NCI-H2107 (cell line): ENCODE measurements at regions not wholly inside any gene's neighbourhood (a gene's known extent, or its start where the extent isn't known, plus 50 kb on each side); places are given as distances from the start of the nearest gene placed in this dataset.
"Not testable (repeated sequence)": the region's sequence is repeated elsewhere in the genome, so short reads cannot be mapped to it uniquely, and the experiment has no call there.

Experiments
- DNase-seq: peaks from one replicate; lab custom pipeline; 2025; lab: John Stamatoyannopoulos, UW

DNA sequence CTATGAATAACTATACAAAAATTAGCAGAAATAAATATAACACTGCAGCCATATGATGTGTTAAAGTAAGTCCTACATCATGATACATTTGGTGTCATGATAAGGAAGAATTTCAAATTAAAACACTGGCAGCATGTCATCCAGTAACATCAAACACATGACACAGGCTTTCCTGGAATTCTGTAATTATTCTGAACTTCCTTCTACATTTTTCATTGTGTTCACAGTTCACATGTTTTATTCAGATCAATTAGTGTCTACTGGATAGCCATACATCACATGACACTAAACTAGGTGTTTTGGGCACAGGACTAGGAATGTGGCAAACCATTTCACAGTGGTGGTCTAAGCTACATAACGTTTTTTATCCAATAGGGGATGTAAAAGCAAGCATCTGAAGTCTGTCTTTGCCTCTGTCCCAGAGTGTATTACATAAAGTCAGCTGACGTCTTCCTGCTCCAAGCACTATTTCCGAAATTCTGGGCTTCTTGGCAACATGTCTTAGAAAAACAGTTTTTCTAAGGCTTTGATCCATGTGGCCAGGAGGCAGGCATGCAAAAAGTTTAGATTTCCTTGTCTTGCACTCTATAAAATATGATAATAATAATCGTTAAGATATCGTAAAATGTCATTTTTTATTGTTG lies 707.9 kb downstream of the CENPC start:
- DNase-seq, result no peak

DNA sequence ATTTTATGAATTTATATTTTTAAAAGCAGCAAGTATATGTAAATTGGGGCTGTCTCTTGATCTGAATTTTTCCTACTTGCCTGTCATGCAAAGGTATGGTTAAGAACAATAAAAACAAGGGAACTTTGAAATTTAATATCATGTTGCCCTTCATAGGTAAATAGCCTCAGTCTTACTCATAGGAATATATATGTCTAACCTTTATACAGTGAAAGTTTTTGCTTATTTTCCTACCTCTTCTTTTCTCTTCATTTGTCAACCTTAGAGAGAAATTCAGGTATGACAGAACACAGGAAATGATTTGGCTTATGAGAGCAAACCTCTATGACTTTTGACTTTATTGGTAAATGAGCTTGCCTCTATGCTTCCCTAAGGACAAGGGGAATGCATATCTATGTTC lies 716.0 kb downstream of the CENPC start:
- no peak for DNase-seq

DNA sequence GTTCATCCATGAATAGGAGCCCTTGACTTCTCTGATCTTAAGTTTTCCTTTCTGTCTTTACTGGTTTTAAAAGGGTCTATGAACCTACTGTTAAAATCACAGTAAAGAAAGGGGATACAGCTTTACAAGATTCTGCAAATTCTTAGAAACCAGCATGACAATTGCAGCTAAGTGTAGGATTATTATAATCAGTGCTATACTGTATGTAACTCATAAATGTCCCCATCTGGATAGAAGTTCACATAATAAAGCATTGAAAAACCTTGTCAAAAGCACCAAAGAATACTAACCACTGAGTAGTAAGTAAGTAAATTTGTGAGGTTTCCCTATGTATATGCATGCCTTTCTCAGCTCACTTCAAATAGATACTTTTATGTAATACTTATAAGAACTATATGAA lies 724.6 kb downstream of the CENPC start:
- no peak for DNase-seq

DNA sequence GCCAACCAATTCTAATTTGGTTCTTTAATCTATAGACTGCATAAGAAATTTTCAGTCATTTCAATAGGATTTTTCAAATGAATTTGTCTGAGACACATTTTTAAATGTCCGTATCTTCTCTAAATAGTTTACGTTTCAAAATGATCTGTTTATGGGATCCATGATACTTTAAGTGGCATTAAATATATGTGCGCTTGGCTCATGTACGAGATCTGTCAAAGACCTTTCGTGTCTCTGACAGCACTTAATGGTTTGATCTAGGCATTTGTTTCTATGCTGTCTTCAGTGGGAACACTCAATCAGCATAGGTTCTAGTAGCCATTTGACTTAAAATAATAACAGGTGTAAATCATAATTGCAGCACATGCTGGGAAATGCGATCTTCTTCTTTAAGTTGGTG lies 731.0 kb downstream of the CENPC start:
- no peak for DNase-seq

DNA sequence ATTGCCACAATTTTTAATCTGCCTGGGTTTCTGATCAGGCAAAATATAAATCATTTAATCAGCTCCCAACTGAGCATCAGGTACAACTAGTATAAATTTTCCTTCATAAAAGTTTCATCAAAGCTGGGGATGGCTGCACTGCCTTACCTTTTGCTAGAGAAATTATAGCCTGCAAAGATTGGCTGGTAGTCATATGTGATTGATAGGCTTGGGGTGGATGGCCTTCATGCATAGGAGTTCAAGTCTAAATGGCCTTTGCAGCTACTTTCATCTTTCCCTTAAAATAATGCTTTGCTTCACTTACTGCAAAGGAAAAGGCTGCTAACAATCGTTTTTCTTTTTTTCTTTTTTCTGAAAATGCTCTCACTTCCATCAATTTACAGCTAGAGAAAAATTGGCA lies 739.7 kb downstream of the CENPC start:
- DNase-seq, result no peak

DNA sequence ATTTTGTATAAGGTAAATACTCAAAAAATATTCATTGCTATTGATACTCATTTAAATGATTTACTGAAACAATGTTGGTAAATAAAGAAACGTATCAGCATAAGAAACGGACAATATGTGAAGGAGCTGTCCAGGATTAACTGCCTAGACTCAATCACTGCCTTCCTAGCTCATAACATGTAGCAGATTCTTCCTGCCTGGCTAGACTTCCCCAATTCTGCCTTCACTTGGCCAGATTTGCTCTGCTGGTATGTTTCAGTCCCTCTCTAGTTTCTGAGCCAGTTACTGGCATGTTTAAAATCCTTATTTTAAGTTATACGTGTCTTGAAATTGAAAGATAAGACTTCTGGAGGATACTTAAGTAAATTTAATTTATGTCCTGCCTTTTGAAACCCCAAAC lies 740.3 kb downstream of the CENPC start:
- DNase-seq, result no peak

DNA sequence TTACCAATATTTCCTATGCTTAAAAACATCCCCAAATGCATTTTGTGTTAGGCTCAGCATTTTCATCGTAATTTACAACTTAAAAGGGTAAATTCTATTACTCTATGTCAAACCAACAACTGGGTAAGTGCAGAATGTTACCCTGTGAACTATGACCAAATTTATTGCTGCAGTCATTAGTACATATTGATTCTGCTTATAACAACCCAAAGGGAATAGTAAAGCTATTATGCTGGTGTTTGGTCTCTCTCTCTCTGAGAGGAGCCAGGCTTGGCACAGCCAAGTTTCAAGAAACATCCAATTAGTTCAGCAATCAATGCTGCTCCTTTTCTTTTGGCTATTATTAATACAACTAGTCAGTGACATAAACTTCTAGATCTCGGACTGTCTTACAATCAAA lies 747.7 kb downstream of the CENPC start:
- DNase-seq, result no peak

DNA sequence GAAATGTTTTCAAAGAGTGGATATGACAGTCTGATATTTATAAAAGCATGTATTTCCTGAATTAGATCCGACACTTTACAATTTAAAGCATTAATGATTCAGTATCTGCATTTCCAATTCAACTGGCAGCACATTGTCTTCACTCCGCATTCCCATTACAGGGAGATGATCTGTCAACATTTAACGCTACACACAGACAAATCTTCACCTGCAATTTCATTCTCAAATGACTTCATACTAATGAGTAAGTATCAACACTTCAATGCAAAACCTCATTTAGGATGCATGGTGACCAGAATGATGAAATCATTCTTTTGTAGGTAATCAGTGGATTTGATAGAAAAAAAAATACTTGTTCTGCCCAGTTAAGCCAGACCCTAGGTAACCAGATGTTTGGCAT lies 749.6 kb downstream of the CENPC start:
- DNase-seq, result no peak

DNA sequence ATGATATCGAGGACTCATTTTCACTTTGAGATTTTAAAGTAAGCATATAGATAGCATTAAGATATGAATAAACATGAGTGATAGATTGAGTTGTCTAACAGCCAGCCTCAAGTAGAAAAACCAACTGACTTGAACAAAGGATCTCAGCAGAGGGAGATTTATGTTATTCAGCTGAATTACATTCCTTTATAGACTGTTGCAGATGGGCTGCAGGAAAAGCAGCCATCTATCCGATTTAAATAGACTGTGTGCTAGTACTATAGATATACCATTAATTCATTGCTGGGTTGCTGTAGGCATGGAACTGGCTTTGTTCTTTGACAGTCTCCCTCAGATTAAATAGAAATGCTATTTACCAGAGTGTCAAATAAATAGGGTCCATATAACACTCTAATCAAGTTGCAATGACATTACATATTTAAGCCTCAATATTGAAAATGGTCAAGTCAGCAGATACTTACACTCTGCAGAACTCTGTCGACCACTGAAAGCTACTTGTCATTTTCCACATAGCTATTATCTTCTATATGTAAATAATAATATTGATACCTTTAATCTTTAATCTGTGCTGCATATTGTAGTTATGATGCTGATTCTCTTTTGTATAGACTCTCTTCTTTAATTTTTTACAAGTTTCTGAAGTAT lies 750.8 kb downstream of the CENPC start:
- DNase-seq, result no peak

DNA sequence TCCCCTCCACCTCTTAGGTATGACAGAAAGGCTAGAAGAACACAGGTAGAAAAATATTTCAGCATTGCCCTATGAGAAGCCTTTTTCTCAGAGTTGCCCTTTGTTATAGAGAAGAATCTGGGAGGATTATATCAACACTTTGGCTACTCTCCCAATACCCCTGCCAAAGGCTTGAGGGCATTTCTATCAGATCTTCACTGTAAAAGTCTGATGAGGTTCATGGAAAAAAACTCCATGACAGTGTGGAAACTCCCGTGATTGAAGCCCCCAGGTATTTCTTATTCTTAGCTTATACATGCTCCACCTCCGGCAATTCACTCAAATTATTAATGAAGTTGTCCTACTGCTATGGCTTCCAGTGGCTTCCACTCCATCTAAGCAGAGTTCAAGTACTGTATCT lies 753.6 kb downstream of the CENPC start:
- DNase-seq, result no peak

DNA sequence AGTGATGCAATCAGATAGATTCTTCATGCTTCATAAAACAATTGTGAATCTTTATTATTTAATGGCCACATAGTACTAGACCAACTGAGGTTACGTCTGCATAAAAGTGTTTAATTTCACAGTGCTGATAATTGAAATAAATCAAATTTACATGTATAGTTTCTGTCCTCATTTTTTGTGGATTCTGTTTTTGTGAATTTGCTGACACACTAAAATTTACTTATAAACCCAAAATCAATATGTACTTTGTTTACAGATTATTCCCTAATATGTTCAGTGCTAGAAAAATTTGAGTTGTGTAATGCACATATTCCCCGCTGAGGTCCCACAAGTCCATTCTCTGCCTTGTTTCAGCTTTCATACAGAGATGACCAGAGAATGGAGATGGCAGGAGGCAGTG lies 759.8 kb downstream of the CENPC start:
- DNase-seq, result no peak

DNA sequence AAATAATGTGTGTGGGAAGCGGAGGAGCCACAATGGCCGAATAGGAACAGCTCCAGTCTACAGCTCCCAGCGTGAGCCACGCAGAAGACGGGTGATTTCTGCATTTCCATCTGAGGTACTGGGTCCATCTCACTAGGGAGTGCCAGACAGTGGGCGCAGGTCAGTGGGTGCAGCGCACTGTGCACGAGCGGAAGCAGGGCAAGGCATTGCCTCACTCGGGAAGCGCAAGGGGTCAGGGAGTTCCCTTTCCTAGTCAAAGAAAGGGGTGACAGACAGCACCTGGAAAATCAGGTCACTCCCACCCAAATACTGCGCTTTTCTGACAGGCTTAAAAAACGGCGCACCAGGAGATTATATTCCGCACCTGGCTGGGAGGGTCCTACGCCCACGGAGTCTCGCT lies 762.6 kb downstream of the CENPC start:
- not testable (repeated sequence) for DNase-seq

DNA sequence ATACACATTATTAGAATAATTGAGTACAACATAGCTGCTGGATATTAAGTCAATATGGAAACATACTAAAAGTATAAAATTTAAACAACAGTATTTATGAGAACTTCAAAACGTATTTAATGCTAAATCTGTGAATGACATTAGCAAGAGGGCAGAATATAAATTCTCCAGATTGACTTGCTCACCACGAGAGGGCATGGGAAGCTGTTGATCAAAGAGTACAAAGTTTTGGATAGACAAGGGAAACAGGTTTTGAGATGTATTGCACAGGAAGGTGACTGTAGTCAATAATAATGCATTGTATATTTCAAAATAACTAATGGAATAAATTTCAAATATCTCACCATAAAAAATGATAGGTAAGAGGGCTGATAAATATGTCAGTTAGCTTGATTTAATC lies 768.2 kb downstream of the CENPC start:
- no peak for DNase-seq

DNA sequence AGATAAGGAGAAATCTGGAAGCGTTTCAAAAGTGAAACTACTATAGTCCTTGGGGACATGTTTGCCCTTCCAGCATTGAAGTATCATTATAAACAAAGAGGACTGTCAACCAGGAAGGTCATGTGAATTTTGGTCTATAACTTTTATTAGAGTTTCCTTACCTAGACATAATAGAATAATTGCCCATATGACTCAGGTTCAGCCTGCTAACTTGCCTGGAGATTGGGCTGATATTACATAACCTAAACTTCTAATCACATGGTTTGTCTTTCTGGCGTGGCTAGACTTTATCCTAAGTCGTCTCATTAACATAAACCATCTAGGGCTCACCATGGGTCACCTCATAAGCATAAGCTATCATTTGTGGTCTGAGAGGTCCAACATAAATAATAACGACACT lies 775.9 kb downstream of the CENPC start:
- DNase-seq, result no peak

DNA sequence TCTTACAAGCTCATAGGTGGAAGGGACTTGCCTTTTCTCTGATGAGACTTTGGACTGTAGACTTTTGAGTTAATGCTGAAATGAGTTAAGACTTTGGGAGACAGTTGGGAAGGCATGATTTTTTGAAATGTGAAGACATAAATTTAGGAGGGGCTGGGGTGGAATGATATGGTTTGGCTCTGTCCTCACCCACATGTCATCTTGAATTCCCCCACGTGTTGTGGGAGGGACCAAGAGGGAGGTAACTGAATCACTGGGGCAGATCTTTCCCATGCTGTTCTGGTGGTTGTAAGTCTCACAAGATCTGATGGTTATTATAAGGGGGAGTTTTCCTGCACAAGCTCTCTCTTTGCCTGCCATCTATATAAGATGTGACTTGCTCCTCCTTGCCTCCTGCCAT lies 777.9 kb downstream of the CENPC start:
- DNase-seq, result no peak

DNA sequence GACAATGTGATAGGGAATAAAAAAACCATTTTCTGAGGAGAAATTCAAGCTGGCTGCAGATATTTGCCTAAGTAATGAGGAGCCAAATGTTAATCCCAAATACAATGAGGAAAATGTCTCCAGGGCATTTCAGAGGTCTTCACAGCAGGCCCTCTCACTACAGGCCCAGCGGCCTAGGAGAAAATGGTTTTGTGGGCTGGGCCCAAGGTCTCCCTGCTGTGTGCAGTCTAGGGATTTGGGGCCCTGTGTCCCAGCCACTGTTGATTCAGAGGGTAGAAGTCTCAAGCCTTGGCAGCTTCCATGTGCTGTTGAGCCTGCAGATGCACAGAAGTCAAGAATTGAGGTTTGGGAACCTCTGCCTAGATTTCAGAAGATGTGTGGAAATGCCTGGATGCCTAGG lies 778.7 kb downstream of the CENPC start:
- DNase-seq, result no peak

DNA sequence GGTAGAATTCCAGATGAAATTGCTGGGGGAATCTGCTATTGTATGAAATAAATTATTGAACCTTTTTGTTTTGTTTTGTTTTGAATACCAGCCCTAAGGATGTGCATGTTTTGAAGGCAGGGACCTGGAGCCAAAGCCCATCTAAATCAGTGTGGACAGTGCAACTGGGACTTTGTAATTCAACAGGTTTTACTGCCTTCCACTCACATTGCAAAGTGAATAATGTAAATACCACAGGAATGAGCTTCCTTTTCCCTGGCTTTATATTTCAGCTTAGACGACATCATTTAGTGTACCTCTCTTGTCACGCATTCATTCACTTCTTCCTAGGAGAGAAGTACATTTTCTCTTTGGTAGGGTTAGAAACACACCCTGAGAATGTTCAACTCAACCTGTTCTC lies 795.0 kb downstream of the CENPC start:
- DNase-seq, result no peak

DNA sequence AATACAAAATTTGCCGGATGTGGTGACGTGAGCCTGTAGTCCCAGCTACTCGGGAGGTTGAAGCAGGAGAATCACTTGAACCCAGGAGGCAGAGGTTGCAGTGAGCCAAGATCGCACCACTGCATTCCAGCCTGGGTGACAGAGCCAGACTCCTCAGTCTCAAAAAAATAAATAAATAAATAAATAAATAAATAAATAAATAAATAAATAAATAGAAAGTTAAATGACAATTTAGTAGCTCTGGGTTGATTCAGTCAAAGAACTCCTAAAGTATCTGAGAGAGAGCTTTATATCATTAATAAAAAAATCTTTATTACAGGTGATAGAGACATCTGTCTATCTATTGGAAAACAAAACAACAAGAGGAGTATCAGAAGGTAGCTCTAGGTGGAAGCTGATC lies 798.4 kb downstream of the CENPC start:
- not testable (repeated sequence) for DNase-seq

DNA sequence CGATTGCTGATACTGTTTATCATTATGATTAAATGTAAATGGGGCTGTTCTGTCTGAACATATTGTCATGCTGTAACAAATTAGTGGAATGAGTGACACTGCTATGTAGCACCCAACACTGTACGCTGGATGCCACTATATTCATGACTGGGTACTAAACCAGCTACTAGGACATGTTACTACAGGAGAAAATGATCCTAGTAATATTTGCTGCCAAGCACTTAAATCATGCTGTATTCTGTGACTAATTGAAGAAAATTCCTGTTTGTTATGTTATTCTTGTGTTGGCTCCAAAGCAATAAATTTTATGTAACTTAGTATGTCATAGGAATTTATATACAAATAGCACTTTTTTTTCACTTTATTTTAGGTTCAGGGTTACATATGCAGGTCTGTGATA lies 804.2 kb downstream of the CENPC start:
- DNase-seq, result no peak

DNA sequence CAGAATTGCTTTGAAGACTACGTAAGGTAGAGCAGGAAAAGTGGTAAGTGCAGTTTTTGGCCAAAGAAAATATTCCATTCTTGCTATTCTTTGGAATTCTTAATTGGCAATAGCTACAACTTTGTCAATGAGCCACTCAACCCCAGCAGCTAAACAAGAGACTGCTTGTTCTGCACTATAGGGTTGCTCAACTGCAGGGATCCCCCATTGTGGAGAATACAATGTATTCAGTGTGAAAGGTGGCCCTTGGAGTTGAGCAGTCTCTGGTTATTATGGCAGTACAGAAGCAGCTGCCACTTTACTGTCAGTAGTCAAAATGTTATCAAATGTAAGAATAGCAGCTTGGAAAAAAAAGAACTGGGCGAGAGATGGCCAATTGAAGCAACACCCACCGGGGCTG lies 808.7 kb downstream of the CENPC start:
- peak; percentile 7 for DNase-seq

DNA sequence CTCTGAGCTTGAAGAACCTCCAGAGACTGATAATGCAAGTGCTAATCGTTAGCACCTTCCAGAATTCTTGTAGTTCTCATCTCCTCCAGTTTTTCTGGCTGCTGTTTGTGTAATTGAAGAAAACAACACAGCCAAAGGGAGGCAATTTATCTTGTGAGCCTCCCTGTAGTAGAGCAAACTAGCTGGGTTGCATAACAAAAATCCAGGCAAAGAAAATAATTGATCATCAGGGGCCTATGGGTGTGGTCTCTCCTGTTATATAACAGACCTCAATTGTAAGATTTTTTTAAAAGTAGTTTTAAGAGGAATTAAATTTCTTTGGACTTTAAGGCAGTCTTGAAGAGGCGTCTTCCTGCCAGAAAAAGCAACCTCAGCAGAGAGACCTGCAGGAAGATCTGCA lies 817.0 kb downstream of the CENPC start:
- no peak for DNase-seq

DNA sequence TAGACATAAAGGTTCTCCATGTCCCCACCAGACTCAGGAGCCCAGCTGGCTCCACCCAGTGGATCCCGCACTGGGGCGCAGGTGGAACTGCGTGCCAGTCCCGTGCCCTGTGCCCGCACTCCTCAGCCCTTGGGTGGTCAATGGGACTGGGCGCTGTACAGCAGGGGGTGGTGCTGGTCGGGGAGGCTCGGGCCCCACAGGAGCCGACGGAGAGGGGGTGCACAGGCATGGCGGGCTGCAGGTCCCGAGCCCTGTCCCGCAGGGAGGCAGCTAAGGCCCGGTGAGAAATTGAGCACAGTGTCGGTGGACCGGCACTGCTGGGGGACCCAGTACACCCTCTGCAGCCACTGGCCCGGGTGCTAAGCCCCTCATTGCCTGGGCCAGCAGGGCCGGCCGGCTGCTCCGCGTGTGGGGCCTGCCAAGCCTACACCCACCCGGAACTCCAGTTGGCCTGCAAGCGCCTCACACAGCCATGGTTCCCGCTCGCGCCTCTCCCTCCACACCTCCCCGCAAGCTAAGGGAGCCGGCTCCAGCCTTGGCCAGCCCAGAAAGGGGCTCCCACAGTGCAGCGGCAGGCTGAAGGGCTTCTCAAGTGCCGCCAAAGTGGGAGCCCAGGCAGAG lies 832.9 kb downstream of the CENPC start:
- not testable (repeated sequence) for DNase-seq

DNA sequence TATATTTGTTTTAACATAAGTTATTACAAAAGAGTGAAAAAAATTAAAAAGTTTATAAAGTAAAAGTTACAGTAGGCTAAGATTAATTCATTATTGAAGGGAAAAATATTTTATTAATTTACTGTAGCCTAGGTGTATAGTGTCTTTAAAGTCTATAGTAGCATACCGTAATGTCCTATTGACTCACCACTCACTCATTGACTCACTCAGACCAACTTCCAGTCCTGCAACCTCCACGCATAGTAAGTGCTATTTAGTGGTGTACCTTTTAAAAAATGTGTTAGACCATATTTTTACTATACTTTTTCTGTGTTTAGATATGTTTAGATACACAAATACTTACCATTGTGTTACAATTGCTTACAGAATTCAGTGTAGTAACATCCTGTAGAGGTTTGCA lies 841.1 kb downstream of the CENPC start:
- no peak for DNase-seq

DNA sequence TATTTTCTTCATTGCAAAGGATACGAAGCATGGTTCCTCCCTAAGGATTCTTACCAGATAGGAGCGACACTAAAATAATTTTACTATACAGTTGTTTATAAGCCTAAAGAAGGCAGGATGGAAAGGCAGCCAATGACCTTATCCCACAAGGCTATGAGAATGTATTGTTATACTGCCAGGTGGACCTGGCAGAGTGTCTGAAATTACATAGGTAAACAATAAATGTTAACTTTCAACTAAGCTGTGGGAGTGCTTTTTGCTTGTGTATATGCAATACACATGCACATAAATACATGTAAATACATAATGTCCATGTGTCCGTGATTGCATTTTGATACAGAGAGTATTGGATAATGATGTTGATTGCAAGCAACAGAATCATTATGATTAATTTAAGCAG lies 850.6 kb downstream of the CENPC start:
- DNase-seq, result no peak
